ENCODE measurements at regions not wholly inside any gene's neighbourhood (a gene's known extent, or its start where the extent isn't known, plus 50 kb on each side); places are given as distances from the start of the nearest gene placed in this dataset.

- dilution Hi-C loops (cut with MboI; ENCODE audit: extremely low pct_ligation_motif_present, low sequenced_read_pairs), result no loop called here
- DNase-seq (ENCODE audit: low read depth, low spot score), result no peak
- no peaks in the 10 kb centered on the region for H3K9me1 ChIP-seq (replicated peaks; ENCODE audit: control insufficient read depth, extremely low read depth, insufficient read depth, low read length)
- no peak overlapping the region for H3K4me3 ChIP-seq (replicated peaks in 1 of 3; ENCODE audit: insufficient read depth in 1 of 3, low read depth in 1 of 3, low read length in 3 of 3)
- CTCF ChIA-PET, result no interaction called here
- H3K9me3 ChIP-seq (replicated peaks; ENCODE audit: control insufficient read depth, insufficient read depth, low read length), result no peaks in the 10 kb centered on the region
- no TSS peak for BruUV-seq (replicated peaks)
- FAIRE-seq, result no peak
- no peak overlapping the region for H3K9ac ChIP-seq (replicated peaks; ENCODE audit: extremely low read depth, insufficient read depth, low read length)
- no peaks in the 10 kb centered on the region for H3K36me3 ChIP-seq (ENCODE audit: control insufficient read depth in 2 of 2, extremely low read depth in 1 of 2, insufficient read depth in 2 of 2, low read length in 2 of 2)
- H3K4me2 ChIP-seq (ENCODE audit: insufficient read depth, low read length), result no peak overlapping the region
- H3K27ac ChIP-seq (ENCODE audit: insufficient read depth, low read depth, low read length), result no peak overlapping the region
- H2AFZ ChIP-seq (ENCODE audit: low read depth, low read length), result no peak overlapping the region
- intact Hi-C loops (cut with micrococcal nuclease), result no loop called here
- no peaks in the 10 kb centered on the region for H3K4me1 ChIP-seq (ENCODE audit: control insufficient read depth, extremely low read depth, insufficient read depth, low read length)
- POLR2A ChIA-PET, result no interaction called here
- H3K27me3 ChIP-seq (ENCODE audit: control insufficient read depth in 2 of 2, insufficient read depth in 2 of 2, low read length in 2 of 2), result no peaks in the 10 kb centered on the region
- H4K20me1 ChIP-seq (replicated peaks; ENCODE audit: control insufficient read depth, extremely low read depth, insufficient read depth, low read length), result no peaks in the 10 kb centered on the region
- TF ChIP-seq POLR2AphosphoS5 (IDR thresholded peaks at IDR 0.05; ENCODE audit: insufficient read depth, low read depth, low read length), result no peak
- TF ChIP-seq FOS (IDR thresholded peaks at IDR 0.05; ENCODE audit: borderline replicate concordance, insufficient read depth, low read length), result no peak
- TF ChIP-seq CTCF (IDR thresholded peaks at IDR 0.05; ENCODE audit: extremely low read depth in 1 of 2, insufficient read depth in 1 of 2, low read depth in 1 of 2, low read length in 2 of 2), result no peak
- TF ChIP-seq POLR2A (IDR thresholded peaks at IDR 0.05; ENCODE audit: low read depth, low read length), result no peak
- TF ChIP-seq JUN (IDR thresholded peaks at IDR 0.05; ENCODE audit: borderline replicate concordance, insufficient read depth, insufficient read length, low read depth), result no peak
- no peak for TF ChIP-seq MAX (IDR thresholded peaks at IDR 0.05; ENCODE audit: insufficient read depth, insufficient read length)
- no peak for TF ChIP-seq MYC (IDR thresholded peaks at IDR 0.05; ENCODE audit: low read depth, low read length)
- no peak for TF ChIP-seq EZH2 (IDR thresholded peaks at IDR 0.05; ENCODE audit: borderline replicate concordance, low read depth, low read length, severe bottlenecking)
- no peaks in the 10 kb centered on the region for H3K79me2 ChIP-seq (ENCODE audit: control insufficient read depth, insufficient read depth, low read length)
Measured at GRCh38 chr4:3703343-3703676, 62.9 kb upstream of the ADRA2C start.

Measured in endothelial cell of umbilical vein (primary cell).